ENCODE measurements at regions not wholly inside any gene's neighbourhood (a gene's known extent, or its start where the extent isn't known, plus 50 kb on each side); places are given as distances from the start of the nearest gene placed in this dataset.

DNA sequence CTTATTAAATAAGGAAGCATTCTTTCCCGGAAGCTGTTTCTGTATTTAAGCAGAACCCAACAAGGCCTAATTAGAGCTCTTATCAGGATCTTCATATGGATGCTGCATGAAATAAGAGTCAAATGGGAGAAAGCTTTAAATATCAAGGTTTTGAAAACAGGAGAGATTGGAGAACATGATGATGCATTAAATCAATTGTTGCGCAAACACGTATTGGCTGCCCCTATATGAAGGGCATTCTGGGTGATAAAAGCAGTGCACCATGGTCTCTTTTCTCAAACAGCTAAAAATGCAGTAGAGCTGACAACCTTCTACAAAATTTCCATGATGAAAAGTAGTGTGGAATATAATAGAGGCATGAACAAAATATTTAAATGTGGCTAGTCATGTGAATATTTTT, 98.9 kb downstream of the TBXT start:
- TF ChIP-seq EZH2 (IDR thresholded peaks at IDR 0.05; ENCODE audit: borderline replicate concordance, low read length) = no peak
- TF ChIP-seq, protein P1, sequence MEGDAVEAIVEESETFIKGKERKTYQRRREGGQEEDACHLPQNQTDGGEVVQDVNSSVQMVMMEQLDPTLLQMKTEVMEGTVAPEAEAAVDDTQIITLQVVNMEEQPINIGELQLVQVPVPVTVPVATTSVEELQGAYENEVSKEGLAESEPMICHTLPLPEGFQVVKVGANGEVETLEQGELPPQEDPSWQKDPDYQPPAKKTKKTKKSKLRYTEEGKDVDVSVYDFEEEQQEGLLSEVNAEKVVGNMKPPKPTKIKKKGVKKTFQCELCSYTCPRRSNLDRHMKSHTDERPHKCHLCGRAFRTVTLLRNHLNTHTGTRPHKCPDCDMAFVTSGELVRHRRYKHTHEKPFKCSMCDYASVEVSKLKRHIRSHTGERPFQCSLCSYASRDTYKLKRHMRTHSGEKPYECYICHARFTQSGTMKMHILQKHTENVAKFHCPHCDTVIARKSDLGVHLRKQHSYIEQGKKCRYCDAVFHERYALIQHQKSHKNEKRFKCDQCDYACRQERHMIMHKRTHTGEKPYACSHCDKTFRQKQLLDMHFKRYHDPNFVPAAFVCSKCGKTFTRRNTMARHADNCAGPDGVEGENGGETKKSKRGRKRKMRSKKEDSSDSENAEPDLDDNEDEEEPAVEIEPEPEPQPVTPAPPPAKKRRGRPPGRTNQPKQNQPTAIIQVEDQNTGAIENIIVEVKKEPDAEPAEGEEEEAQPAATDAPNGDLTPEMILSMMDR (conservative IDR thresholded peaks at IDR 0.05 in 1 of 2, IDR thresholded peaks at IDR 0.05 in 1 of 2; ENCODE audit: extremely low read depth in 1 of 2, insufficient read depth in 1 of 2, low read depth in 1 of 2, low read length in 2 of 2) = no peak

Data from mammary epithelial cell (primary cell).